ENCODE measurements at regions not wholly inside any gene's neighbourhood (a gene's known extent, or its start where the extent isn't known, plus 50 kb on each side); places are given as distances from the start of the nearest gene placed in this dataset.
"Not testable (repeated sequence)": the region's sequence is repeated elsewhere in the genome, so short reads cannot be mapped to it uniquely, and the experiment has no call there.

DNA sequence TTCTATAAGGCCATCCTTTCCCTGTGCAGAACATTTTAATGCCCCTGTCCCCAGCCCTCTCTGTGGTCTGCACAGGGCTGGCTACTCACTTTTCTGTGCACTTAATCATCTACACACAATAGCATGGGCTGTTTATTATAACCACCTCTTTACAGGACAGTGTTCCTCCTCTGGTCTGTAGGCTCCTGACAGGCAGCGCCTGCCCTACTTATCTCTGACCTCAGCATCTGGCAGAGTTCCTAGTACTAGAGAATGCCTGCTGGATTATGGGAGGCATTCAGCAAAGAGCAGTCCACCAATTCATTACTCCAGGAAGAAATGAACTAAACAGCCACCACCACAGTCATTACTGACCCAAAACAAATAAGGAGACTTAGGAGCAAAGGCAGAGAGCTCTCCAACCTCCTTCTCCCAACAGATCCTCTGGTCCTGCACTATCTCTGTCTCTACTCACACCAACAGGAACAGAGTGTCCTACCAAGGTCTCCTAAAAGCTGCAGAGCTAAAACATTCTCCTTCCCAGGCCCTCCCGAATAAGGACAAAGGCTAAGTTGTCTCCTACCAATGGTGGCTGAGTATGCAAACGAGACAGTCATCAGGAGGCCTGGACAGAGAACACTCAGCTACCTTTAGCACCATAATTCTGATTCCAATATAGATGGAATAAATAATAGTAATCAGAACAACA, 279.2 kb downstream of the QDPR start:
- DNase-seq: peak; percentile 17

DNA sequence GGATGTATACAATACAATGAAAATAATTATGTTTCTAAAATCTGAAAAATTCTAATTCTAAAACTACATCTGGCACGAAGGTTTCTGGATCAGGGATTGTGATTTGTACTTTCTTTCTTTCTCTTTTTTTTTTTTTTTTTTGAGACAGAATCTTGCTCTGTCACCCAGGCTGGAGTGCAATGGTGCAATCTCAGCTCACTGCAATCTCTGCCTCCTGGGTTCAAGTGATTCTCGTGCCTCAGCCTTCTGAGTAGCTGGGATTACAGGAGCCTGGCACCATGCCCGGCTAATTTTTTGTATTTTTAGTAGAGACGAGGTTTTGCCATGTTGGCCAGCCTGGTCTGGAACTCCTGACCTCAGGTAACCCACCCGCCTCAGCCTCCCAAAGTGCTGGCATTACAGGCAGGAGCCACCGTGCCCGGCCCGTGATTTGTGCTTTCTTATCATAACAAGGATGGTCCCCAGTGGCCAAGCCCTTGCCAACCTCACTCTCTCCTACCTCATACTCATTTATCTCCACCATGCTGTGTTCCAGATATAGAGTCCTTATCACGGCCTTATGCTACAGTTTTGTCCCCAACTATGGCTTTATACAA, 279.9 kb downstream of the QDPR start:
- DNase-seq: not testable (repeated sequence)

DNA sequence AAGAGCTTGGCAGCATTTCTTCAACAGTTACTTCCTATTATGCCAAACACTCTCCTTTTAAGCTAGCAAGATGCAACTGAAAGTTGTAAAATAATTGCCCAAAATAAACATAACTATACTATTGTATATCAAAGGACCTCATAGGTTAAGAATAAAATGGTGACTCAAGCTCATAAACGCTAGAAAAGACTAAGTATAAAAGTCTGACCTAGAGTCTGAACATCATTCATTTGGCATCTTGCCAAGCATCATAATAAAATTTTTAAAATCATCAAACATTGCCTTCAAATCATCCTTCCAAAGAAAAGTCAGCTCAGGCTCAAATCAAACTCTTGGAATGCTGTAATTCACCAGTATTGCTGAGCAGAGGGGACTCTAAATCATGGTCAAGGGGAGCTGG, 281.2 kb downstream of the QDPR start:
- DNase-seq: no peak

DNA sequence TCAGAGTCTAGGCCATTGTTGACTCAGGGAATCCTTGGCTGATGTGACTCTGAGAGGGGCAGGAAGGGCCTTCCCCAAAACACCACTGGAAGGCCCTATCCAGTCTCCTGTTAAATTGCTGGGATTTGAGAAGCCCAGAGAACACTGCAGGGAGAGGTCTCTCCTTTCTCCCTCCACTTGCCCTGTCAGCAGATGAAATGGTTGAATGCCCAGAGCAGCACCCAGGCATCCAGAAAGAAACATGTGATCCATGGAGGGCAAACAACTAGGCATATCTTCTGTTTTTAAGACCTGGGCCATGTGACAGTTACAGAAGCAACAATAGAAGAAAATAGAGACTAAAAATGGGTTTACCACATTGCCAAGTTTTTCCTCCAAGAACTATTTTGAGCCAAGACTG, 291.1 kb downstream of the QDPR start:
- no peak for DNase-seq

DNA sequence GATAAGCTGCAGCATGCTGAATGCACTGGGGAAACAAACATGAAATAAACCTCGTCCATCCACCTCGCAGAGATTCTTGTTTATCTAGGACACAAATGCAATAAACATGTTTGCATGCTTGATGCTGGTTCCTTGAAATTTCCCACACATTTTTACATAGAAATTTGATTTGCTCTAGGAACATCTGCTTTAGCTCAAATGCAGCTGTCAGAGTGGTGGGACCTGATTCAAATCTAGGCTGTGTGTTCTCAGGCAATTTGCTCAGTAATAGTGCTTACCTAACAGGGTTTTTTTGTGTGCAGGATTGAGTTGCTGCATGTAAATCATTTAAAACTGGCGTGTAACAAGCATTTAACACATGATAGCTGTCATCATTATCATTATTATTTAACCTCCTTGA, 293.1 kb downstream of the QDPR start:
- DNase-seq: no peak

DNA sequence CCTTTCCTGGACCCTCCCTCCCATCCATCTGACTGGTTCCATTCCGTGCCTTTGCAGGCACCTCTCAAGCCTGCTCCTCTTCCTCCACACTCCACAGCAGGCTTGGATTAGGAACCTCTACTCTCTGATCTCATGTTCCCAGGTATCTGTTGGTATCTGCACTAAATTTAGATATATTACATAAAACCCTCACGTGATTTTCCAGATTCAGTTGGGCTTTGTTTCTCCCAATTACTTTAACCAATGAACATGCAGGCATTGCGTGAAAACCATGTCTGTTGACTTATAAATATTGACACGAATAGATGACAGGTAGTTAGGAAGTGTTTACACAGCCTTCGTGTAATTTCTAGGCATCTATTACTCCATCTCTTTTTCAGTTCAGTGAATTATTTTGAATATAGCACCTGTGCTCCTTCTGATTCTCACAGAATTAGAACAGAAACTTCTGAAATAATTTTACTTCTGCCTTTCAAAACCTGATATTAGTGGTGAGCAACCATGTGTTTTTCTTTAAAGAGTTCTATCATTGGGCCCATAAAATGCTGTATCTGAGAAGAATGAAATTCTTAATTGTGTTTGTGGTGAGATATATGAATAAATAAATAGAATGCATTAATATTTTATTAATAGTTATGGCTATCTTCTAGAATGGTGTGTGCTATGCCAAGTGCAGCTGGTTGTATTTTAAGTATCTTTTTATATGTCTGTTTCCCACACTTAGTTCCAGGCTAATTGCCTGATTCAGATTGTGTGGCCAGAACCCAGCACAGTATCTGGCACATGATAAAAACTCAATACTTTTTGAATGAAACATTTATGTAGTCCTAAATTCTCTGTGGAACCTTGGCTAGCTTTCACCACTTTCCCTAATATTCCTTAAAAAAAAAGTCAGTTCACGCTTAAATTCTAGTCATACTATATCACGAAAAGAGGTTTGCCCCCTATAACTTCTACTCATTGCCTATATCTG, 304.8 kb downstream of the QDPR start:
- no peak for DNase-seq

DNA sequence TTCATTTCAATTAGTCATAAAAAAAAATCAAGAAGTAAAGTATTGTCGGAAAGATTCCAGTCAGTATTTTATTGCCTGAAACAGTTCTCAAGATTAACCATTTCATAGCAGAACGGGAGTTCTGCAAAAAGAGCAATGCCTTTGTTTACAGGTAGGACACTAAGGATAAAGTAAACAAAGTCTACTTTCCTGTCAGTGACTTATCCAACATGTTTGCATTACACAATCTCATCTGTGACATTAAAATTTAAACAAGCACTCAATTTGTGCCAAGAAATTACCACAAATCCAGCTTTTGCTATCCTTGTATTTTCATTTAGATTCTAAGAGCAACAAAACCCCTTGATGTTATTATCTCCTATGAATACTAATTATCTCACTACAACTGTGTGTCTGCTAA, 306.5 kb upstream of the LDB2 start:
- no peak for DNase-seq

DNA sequence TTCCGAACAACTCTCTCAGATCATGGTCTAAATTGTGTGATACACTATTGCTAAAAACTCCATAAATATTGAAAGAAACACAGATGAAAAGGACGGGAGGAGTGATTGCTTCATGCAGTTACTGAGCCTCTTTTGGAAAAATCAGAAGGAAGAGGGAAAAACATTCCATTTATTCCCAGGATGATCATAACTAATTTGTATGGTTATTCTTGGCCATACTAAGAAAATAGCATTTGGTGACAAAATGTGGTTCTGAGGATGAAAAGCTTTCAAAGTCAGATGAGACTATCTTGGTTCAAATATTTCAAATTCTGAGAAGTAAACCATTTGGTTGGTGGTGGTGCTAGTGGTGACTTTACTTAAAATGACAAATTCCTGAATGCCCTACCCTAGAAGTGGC, 305.4 kb upstream of the LDB2 start:
- DNase-seq: no peak

DNA sequence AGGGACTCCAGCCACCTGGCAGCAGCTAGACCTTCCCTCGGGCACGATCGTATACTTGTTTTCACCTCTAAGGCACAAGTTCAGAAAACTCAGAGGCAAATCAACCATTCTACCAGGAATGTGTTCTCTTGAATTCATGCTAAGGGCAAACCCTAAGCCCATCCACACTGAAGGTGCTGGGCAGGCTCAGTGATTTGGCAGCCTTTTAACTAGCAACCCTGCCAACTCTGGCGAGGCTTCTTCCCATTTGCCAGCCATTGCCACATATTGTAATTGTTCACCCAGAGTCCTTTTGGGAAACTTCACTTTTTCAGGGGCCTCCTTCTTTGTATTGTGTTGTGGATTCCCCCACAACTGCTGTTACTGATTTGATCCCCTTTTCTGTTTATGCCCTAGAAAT, 298.6 kb upstream of the LDB2 start:
- DNase-seq: no peak

DNA sequence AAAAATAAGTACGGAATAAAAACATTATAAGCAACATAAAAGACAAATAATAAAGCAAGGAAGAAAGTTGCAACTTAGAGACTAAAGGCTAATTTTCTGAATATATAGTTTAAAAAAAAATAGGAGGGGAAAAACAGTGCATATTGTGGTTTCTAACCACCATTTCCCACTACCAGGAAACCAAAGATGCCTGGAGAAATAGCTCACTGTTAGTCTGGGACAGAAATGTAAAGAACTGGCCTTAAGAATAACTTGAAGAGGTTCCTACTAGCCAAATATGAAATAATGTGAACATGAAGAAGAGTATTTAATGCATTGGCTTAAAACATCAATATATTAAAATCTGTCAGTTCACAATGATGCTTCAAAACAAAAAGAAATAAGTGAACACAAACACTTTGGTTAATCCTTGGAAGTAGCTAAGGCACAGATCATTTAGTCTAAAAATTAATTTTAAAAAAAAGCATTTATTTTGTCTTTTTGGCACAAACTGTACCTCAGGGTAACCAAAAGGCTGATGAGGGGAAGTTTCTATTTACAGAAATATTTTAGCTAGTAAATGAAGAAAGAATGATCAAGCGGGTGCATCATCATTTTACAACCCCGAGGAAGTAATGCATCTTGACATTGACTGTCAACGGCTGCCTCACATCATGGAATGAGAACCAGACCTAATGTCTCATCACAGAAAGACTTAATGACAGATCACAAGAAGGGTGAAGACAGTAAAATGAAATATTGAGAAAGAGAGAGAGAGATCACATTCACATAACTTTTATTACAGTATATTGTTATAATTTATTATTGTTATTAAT, 297.2 kb upstream of the LDB2 start:
- DNase-seq: no peak

DNA sequence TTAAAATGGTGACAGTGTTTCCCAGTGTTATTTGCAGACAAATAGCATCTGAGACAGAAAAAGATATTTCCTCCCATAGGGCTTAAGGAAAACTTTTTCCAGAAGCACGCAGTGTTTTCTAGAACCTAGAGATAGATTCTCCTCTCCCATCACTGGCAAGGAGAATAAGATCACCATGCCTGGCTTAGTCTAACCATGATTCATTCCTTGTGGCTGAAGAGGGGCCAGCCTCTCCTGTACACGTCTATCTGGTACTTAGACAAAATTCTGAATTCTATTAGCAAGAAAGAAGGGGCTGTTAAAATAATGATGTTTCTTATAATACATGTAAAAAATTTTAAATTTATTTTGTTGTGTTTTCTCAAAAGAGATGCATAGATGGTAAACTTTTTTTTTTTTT, 296.1 kb upstream of the LDB2 start:
- no peak for DNase-seq

DNA sequence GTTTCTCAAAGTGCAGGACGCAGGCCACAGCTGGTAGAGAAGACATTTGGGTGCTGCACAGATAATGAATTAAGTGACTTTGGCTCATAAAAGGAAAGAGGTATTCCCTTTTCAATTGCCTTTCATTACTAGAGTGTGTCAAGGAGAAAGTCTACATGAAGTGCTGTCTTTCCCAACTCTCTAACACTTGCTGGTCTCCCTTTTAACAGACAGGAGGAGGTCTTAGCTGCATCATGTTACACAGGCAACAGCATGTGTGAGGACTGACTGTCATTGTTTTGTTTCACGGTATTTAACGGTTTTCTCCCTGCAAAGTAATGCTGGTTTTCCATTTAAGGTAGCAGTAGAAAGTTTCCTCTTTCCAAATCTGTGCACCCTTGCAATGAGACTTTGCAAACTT, 291.3 kb upstream of the LDB2 start:
- no peak for DNase-seq

DNA sequence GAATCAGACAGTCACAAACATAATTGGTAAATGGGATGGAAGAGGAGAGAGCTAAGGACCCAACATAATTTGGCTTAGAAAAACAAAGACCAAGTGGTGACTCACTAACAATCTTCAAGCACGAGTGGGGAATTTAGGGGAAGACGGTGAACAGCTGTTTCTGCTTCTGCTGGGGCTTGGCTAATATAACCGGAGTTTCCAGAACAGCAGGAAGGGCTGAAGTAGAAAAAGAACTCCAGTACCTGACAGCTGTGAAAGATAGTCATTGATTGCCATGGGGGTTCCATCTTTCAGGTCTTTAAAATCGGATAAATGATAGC, 290.9 kb upstream of the LDB2 start:
- DNase-seq: peak; percentile 50

DNA sequence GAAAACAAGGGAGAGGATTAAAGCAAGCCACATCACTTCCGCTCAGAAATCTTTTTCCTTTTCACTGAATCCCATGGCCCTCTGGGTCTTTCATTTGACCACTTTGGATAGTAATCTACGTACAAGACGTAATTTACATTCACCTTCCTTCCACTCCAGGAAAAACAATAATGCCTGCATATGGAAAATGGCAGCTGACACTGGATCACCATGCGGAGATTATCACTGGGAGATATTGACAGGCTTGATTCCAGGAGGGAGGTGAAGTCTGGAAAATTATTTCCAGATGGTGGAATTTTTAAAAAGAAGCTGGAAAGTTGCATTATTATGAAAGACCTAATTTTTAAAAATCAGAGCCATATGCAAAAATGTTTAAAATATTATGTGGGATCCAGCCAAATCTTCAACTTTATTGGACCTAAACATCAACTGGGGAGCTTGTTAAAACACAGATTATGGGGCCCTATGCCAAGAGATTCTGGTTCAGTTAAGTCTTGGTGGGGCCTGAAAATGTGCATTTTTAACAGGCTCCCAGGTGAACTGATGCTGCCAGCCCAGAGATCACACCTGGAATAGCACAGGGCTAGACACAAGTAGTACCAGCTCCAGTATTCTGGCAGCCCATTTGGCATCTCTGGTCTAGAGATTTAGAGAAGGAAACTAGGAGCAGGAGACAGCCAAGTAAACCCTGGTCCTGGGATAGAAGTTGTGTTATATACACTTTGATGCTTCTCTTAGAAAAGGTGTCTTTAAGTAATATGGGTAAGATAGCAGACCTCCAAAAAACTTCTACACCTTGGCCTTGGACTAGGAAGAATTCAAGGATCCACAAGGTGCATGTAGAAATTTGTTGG, 290.3 kb upstream of the LDB2 start:
- DNase-seq: no peak

DNA sequence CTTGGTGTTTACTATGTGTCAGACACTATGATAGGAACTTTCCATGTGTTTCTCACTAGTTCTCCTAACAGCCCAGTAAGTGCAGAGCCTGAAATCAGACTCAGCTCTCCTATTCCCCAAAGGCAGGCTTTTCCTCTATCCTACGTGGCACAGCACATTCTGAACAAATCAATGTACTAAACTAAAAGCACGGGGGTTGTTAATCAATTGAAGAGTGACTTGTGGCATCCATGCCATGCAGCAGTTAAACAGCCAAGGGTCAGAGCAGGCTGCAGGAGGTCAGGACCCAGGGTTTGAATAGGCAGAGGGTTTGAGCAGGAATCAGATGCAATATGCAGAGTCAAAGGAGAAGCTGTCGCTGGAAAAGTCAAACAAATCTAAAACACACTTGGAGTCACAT, 289.7 kb upstream of the LDB2 start:
- no peak for DNase-seq

DNA sequence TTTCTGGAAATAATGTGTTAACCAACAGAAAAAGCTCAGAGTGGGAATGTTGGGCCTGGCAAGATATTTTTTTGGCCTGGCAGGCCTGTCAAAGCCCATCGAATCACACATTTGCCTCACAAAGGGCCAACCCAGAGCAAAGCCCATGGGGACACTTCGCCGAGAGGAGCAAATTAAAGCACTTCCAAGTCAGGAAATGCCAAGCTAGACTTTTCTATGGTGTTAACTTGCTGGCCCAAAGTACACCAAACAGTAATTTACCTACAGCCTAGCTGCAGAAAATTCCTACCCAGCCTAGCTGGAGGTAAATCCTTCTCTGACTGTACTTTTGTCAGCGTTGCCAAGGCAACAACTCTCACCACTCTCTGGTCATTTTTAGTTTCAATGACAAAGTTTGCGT, 288.6 kb upstream of the LDB2 start:
- no peak for DNase-seq

DNA sequence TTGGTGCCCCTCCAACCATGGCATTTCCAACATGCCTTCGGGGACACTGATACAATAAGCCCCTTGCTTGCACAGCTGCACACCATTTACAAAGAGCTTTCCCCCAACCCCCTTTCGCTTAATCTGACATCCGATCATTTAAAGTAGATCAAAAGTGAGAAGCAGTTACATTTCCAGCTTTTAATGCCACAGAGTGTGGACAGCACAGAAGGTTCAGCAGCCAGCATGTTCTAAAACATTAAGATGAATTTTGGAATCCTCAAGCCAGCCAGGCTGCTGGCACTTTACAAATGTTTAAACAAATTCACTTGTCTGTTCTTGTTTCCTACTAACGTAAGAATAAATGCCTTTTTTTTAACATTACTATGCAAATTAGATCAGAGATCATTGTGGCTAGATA, 284.4 kb upstream of the LDB2 start:
- DNase-seq: no peak

DNA sequence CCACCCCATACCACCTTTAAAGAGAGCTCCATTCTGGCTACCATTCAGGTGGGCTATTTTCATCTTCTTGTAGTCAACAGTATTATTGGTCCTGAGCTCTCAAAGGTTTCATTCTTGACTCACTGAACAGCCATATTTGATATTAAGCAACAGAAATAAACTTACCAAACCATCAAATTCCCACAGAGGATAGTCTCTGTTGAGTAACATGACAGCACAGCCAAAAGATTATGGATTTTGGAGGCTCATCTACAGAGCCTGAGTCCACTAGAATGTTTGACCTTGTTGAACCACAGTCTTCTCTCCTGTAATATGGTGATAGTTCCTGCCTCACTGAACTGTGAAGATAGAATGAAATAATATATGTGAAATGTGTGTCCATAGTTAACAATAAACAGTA, 276.3 kb upstream of the LDB2 start:
- no peak for DNase-seq

DNA sequence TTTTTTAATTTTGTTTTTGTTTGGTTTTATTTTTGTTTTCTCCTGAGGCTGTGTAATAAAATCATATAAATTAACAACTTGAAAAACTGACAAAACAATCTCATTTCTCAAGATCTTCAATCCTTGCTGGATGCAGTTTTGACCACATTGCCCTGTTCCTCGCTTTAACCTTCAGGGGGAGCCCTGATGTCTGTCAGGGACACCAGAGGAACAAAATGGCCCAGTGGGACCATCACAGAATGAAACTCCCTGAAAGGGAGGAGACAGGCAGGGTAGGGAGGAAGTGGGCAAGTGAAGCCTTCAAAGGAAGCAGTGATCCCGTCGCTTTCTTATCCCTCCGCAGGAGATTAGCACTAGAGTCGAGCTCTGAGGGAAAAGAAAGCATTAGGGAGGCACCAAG, 274.9 kb upstream of the LDB2 start:
- DNase-seq: no peak

DNA sequence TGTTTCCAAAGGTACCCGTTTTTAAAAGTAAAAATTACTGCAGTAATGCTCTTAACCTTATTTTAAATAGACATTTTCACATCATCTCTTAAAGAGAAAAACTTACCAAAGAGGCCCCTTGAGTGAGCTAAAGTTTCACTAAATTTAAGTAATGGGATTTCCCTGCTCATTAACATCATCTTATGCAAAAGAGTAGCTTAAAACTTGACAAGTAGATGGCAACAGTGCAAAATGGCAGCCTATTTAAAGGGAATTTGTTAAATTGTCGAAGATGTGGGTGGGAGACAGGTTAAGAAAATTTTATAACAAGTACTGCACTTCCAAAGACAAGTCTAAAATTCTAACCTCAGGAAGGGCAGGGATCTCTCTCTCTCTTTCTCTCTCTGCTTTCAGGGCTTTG, 271.7 kb upstream of the LDB2 start:
- DNase-seq: no peak

DNA sequence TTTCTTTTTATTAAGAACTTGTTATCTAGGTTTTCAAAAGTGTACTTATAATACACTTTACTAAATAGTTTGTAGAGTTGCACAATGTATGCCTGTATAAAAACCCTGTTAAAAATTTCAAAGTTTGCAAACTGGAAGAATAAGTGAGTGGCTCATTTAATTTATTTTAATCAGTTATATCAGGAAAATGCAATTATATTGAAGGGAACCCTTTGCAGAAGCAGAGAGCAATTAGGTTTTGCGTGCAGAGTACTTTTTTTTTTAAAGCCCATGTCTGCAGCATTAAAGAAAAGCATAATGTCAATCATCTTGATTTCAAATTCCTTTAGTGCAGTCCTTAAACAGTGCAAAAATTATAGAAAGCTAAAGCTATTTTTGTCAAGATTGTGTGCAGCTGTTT, 271.3 kb upstream of the LDB2 start:
- no peak for DNase-seq

DNA sequence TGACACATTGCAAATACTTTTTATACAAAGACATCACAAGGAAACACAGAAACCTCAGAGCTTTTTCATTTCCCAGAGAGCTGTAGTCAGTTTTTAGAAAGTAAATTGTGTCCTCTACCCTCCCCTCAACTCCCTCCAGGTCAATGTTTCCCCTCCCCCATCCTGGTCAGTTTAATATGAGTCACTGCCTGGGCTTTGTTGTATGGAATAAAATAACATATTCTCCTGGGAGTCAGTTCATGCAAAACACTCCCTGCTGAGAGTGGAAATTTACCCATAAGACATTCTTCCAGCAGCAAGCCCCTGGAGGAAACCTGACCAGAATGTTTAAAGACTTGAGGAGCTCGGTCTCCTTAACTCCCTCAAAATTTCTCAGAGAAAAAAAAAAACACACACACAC, 270.1 kb upstream of the LDB2 start:
- DNase-seq: peak; percentile 35

Measured in HCEC 1CT (cell line).